GM19328 (cell line): ENCODE measurements at regions not wholly inside any gene's neighbourhood (a gene's known extent, or its start where the extent isn't known, plus 50 kb on each side); places are given as distances from the start of the nearest gene placed in this dataset.
"Not testable (repeated sequence)": the region's sequence is repeated elsewhere in the genome, so short reads cannot be mapped to it uniquely, and the experiment has no call there.

Experiments used
- ATAC-seq: cut with Tn5 transposase; IDR thresholded peaks from one replicate; pipeline ENCODE4 v1.9.1; 2021; ENCODE audit warnings: mild to moderate bottlenecking, moderate library complexity; ENCODE audit not compliant: unreplicated experiment

GRCh38 chr1:221601166-221601565 is 140.7 kb downstream of the DUSP10 start:
- no peak for ATAC-seq

GRCh38 chr1:221602830-221603229 is 139.1 kb downstream of the DUSP10 start:
- no peak for ATAC-seq

DNA sequence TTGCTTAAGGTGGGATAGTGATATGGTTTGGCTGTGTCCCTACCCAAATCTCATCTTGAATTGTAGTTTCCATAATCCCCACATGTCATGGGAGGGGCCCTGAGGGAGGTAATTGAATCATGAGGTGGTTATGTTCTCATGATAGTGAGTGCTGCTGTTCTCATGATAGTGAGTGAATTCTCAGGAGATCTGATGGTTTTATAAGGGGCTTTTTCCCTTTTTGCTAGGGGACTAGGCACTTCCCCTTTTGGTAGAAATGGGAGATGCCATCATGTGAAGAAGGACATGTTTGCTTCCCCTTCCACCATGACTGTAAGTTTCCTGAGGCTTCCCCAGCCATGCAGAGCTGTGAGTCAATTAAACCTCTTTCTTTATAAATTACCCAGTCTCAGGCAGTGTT is 137.5 kb downstream of the DUSP10 start:
- ATAC-seq: not testable (repeated sequence)

DNA sequence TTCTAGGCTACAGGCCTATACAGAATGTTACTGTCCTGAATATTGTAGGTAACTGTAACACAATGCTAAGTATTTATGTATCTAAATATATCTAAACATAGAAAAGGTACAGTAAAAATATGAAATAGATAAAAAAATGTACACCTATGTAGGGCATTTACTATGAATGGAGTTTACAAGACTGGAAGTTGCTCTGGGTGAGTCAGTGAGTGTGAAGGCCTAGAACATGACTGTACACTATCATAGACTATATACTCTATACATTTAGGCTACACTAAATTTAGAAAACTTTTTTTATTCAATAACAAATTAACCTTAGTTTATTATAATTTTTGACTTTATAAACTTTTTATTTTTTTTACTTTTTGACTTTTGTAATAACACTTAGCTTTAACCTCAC is 136.9 kb downstream of the DUSP10 start:
- no peak for ATAC-seq

DNA sequence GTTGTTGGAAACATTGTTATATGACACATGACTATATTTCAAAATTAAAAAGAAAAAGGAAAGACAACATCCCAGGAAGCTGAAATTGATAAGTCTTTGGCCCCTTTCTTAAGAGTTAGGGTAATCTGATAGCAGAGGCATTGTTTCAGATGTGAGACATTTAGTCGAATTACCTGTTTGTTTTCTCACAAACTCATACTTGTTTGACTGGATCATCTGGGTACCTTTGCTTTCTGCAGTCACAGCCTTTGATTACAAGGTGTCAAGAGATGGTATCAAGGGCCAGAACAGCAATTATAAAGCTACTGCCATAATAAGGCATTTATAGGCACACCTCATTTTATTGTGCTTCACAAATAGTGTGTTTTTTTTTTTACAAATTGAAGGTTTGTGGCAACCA is 136.3 kb downstream of the DUSP10 start:
- no peak for ATAC-seq

GRCh38 chr1:221606256-221606655 is 135.6 kb downstream of the DUSP10 start:
- ATAC-seq: no peak

- ATAC-seq: no peak
Observed at GRCh38 chr1:221608835-221609320, 133.0 kb downstream of the DUSP10 start.

- no peak for ATAC-seq
Observed at GRCh38 chr1:221611656-221612046, 130.2 kb downstream of the DUSP10 start.

GRCh38 chr1:221612047-221612777 is 129.7 kb downstream of the DUSP10 start:
- ATAC-seq: no peak

- ATAC-seq: no peak
Observed at GRCh38 chr1:221620437-221621384, 121.2 kb downstream of the DUSP10 start.

DNA sequence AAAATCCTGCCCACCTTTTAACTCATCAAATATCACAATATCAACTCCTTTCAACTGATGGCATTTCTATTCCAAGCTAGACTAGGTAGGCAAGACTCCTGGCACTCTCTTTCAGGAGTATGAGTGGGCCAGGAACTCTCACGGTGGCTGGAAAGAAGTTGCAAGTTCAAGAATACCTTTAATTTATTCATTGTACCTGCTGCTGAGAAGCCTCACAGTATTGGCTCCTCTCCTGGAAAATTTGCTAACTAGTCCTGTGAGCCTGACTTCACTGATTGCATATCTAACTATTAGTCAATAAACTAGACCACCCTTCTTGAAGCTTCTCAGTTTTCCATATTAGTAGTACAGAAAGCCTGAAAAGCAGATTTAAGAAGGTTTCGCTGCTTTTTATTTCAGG is 120.2 kb downstream of the DUSP10 start:
- ATAC-seq: no peak

DNA sequence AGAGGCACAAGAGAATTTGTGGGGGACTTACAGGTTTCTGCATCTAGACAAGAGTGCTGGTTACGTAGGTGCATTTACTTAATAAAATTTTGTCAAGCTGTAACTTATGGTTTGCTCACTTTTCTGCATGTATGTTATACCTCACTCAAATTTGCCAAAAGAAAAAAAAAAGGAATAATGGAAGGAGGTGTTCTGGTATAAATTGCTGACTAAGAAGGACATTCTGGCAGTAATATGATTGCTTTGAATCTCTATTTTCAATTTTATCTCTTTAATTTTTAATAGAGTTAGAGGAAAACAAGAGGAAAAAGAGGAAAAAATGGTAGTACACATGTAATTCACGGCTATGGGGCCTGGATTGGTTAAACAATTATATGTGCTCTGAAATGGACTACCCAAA is 119.5 kb downstream of the DUSP10 start:
- ATAC-seq: no peak

DNA sequence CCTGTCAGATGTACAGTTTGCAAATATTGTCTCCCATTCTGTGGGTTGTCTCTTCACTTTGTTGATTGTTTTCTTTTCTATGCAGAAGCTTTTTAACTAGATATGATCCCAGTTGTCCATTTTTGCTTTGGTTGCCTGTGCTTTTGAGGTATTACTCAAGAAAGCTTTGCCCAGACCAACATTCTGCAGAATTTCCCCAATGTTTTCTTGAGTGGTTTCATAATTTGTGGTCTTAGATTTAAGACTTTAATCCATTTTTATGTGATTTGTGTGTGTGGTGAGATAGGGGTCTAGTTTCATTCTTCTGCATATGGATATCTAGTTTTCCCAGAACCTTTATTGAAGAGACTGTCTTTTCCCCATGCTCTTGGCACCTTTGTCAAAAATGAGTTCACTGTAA is 116.9 kb downstream of the DUSP10 start:
- no peak for ATAC-seq

DNA sequence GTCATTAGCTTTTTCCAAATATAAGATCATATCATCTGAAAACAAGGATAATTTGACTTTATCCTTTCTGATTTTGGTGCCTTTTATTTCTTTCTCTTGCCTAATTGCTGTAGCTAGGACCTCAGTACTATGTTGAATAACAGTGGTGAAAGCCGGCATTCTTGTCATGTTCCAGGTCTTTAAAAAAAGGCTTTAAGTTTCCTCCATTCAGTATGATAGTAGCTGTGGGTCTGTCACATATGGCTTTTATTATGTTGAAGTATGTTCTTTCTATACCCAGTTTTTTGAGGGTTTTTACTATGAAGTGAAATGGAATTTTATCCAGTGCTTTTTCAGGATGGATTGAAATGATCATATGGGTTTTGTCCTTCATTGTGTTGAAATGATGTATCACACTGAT is 115.8 kb downstream of the DUSP10 start:
- ATAC-seq: no peak

DNA sequence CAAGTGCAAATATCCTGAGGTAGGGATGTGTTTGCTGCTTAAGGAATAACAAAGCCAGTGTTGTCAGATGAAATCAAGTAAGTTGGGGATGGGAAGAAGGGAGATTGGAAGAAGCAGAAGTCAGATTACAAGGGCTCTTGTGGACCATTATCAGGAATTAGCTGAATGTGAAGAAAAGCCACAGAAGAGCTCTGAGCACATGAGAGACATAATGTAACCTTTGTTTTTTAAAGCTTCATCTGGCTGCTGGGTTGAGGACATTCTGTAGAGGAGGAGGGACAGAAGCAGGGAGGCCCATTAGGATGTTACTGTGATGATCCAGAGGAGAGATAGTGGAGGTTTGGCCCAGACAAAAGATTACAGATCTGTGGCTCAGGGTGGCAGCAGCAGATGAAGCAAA is 111.7 kb downstream of the DUSP10 start:
- no peak for ATAC-seq

DNA sequence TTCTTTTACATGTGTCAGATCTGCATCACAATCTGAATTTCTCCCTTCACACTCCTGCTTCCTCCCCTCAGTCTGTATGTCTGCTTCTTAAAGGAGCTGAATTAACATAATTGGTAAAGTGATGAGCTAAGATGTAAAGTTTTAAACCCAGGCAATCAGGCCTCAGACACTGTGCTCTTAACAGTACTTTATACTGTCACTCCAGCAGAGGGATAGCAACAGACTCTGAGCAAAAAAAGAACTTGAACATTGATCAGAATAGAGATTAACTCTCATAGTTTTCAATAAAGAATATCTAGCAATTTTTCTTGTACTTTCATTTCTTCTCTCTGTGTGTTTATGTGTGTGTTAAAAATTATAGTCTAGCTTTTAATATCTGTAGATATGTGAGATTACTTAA is 110.3 kb downstream of the DUSP10 start:
- no peak for ATAC-seq

- no peak for ATAC-seq
Observed at GRCh38 chr1:221632072-221632471, 109.8 kb downstream of the DUSP10 start.

DNA sequence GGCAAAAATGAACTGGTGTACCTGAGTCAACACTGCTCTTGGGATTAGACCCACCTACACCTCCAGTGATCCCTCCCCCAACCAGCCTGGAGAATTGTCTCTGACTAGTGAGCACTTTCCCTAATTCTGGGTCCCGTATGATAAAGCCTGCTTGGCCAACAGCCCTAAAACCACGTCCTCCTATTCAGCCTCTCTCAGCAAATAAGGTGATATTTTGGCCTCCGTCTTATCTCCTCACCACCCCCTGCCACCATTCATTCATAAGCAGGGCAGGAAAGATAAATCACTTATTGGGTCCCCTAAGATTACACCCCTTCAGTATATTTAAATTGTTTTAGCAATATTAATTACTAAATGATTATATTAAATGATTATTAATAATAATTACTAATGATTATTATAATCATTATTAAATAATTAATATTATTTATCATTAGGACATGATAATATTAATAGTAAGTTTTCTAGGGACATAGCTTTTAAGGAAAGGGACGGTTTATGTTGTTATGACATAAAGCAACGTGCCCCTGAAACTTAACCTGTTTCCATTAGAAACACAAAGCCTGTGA is 108.0 kb downstream of the DUSP10 start:
- ATAC-seq: no peak

GRCh38 chr1:221634606-221635005 is 107.3 kb downstream of the DUSP10 start:
- ATAC-seq: no peak

- ATAC-seq: no peak
Observed at GRCh38 chr1:221635305-221635704, 106.6 kb downstream of the DUSP10 start.

DNA sequence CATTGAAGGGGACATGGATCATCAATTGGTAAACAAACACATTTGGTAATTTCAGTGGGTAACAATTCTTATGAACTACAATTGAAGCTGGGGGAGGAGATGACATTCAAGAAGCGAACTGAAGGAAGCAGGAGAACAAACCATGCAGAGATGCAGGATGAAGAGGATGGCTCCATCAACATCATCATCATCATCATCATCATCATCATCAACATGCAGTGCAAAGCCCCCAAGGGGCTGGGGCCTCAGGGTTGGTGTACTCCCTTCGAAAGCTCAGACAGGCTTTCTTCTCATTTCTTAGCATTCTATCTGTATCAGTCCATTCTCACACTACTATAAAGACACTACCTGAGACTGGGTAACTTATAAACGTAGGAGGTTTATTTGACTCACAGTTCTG is 105.8 kb downstream of the DUSP10 start:
- no peak for ATAC-seq

GRCh38 chr1:221636967-221637366 is 104.9 kb downstream of the DUSP10 start:
- no peak for ATAC-seq
